K562 (cell line): ENCODE measurements at regions not wholly inside any gene's neighbourhood (a gene's known extent, or its start where the extent isn't known, plus 50 kb on each side); places are given as distances from the start of the nearest gene placed in this dataset.

Experiments used
- ATF1 ChIP-seq, 2 experiments: fragments of 450-650 bp in 1 of 2; IDR thresholded peaks; 2 replicates each; pipeline ENCODE4 v1.6.1; 2016; ENCODE audit warnings: missing compliant biosample characterization in 1 of 2, missing genetic modification characterization in 1 of 2
- CBFB ChIP-seq: sonication (generic); formaldehyde crosslinking; IDR thresholded peaks from 2 replicates; pipeline ENCODE4 v1.4.0; 2020; ENCODE audit warnings: mild to moderate bottlenecking, missing genetic modification reagents
- CEBPG ChIP-seq, 3 experiments: fragments of 200-800 bp in 1 of 3; sonication (Bioruptor generic) in 1 of 3; sonication (generic) in 1 of 3; formaldehyde crosslinking in 1 of 3; IDR thresholded peaks in 2 of 3; conservative IDR thresholded peaks in 1 of 3; 2 replicates each; pipeline versions ENCODE4 v1.6.1 to v1.8.0; 2016 to 2022; ENCODE audit warnings: missing compliant biosample characterization in 2 of 3, missing genetic modification characterization in 2 of 3, mild to moderate bottlenecking in 1 of 3, missing genetic modification reagents in 1 of 3
- CGGBP1 ChIP-seq: fragments of 250-450 bp; sonication (Bioruptor Pico); IDR thresholded peaks from 2 replicates; pipeline ENCODE4 v1.9.0; 2021; ENCODE audit warnings: mild to moderate bottlenecking
- ETV5 ChIP-seq: sonication (generic); formaldehyde crosslinking; IDR thresholded peaks from 2 replicates; pipeline ENCODE4 v1.4.0; 2020; ENCODE audit warnings: low read depth, mild to moderate bottlenecking, missing genetic modification reagents
- GTF2F1 ChIP-seq: IDR thresholded peaks from 2 replicates; pipeline ENCODE4 v1.6.1; 2011; ENCODE audit warnings: low read depth, low read length, improper control_type of control experiment
- HES1 ChIP-seq: fragments of 450-650 bp; IDR thresholded peaks from 2 replicates; pipeline ENCODE4 v1.6.1; 2016; ENCODE audit warnings: low read depth, mild to moderate bottlenecking, moderate library complexity
- HLTF ChIP-seq: fragments of 450-650 bp; IDR thresholded peaks from 2 replicates; pipeline ENCODE4 v1.6.1; 2016
- KDM4B ChIP-seq, 2 experiments: fragments of 450-650 bp in 1 of 2; sonication (generic) in 1 of 2; IDR thresholded peaks; 2 replicates each; pipeline ENCODE4 v1.6.1; 2016 to 2017; ENCODE audit warnings: borderline replicate concordance in 2 of 2, antibody characterized with exemption in 1 of 2, low read depth in 1 of 2, mild to moderate bottlenecking in 1 of 2
- KHSRP ChIP-seq: fragments of 450-650 bp; IDR thresholded peaks from 2 replicates; pipeline ENCODE4 v1.6.1; 2017
- MYNN ChIP-seq, 2 experiments: sonication (generic); formaldehyde crosslinking in 1 of 2; IDR thresholded peaks; 2 replicates each; pipeline versions ENCODE4 v1.5.0 to v1.6.1; 2016 to 2020; ENCODE audit warnings: antibody characterized with exemption in 1 of 2, missing genetic modification reagents in 1 of 2
- NCOA1 ChIP-seq: fragments of 450-650 bp; IDR thresholded peaks from 2 replicates; pipeline ENCODE4 v1.6.1; 2016; ENCODE audit warnings: low read depth
- NCOA6 ChIP-seq: fragments of 450-650 bp; IDR thresholded peaks from 2 replicates; pipeline ENCODE4 v1.6.1; 2017; ENCODE audit warnings: mild to moderate bottlenecking
- PBX2 ChIP-seq, 2 experiments: IDR thresholded peaks in 1 of 2; conservative IDR thresholded peaks in 1 of 2; 2 replicates each; pipeline ENCODE4 v1.6.1; 2016; ENCODE audit warnings: low read depth in 2 of 2, mild to moderate bottlenecking in 1 of 2, missing compliant biosample characterization in 1 of 2, missing genetic modification characterization in 1 of 2, moderate library complexity in 1 of 2
- POLR2AphosphoS5 ChIP-seq: IDR thresholded peaks from 2 replicates; pipeline ENCODE4 v1.6.1; 2011; ENCODE audit warnings: mild to moderate bottlenecking, low read depth, low read length, moderate library complexity; ENCODE audit not compliant: control insufficient read depth, insufficient read depth
- SETDB1 ChIP-seq: IDR thresholded peaks from one replicate; pipeline ENCODE4 v1.6.1; 2012; ENCODE audit warnings: low read length, control low read depth, inconsistent platforms
- SMAD1 ChIP-seq: fragments of 150-350 bp; IDR thresholded peaks from 2 replicates; pipeline ENCODE4 v1.6.1; 2014; ENCODE audit warnings: low read length, low read depth; ENCODE audit not compliant: partially characterized antibody
- SMARCA4 ChIP-seq: fragments of 450-650 bp; IDR thresholded peaks from 2 replicates; pipeline ENCODE4 v1.6.1; 2016
- SOX6 ChIP-seq: fragments of 450-650 bp; IDR thresholded peaks from 2 replicates; pipeline ENCODE4 v1.6.1; 2014; ENCODE audit warnings: mild to moderate bottlenecking
- TCF7 ChIP-seq: sonication (generic); IDR thresholded peaks from 2 replicates; pipeline ENCODE4 v1.6.1; 2016; ENCODE audit warnings: antibody characterized with exemption, borderline replicate concordance
- TEAD2 ChIP-seq: fragments of 450-650 bp; IDR thresholded peaks from 2 replicates; pipeline ENCODE4 v1.6.1; 2016; ENCODE audit warnings: missing genetic modification characterization, control low read depth, missing compliant biosample characterization
- ZBTB49 ChIP-seq: sonication (generic); formaldehyde crosslinking; IDR thresholded peaks from 2 replicates; pipeline ENCODE4 v1.8.0; 2022; ENCODE audit warnings: missing genetic modification reagents, mild to moderate bottlenecking, borderline replicate concordance
- ZNF133 ChIP-seq: fragments of 250-450 bp; sonication (Bioruptor Pico); IDR thresholded peaks from 2 replicates; pipeline ENCODE4 v1.4.0; 2020; ENCODE audit warnings: mild to moderate bottlenecking

GRCh38 chr2:145692971-145693478 is 1173.1 kb upstream of the ZEB2 start (continued):
- TF ChIP-seq ZBTB49 (CRISPR knock-in tag): peak; percentile 31; the same call in 1 of the 2 replicates
- TF ChIP-seq ZNF133 (CRISPR knock-in tag): no peak
- TF ChIP-seq PBX2 (CRISPR knock-in tag; IDR thresholded peaks at IDR 0.05; ENCODE audit: low read depth): no peak
- TF ChIP-seq PBX2 (tag; conservative IDR thresholded peaks at IDR 0.05; ENCODE audit: low read depth): peak; percentile 44
- TF ChIP-seq ETV5 (CRISPR knock-in tag): peak; percentile 25; the same call in 1 of the 2 replicates
- no peak for TF ChIP-seq KDM4B (IDR thresholded peaks at IDR 0.05; ENCODE audit: borderline replicate concordance in 2 of 2, low read depth in 1 of 2)
- no peak for TF ChIP-seq CGGBP1
- TF ChIP-seq TEAD2 (tag): peak; percentile 71; the same call in 1 of the 2 replicates
- peak; percentile 41 for TF ChIP-seq SMAD1
- peak; percentile 99 for TF ChIP-seq SMARCA4
- peak; percentile 92 for TF ChIP-seq NCOA1
- no peak for TF ChIP-seq GTF2F1
- TF ChIP-seq HES1: peak; percentile 64; the same call in 1 of the 2 replicates
- no peak for TF ChIP-seq ATF1 (CRISPR knock-in tag; IDR thresholded peaks at IDR 0.05)
- TF ChIP-seq ATF1 (tag; IDR thresholded peaks at IDR 0.05): peak; percentile 35; the same call in 1 of the 2 replicates
- TF ChIP-seq CBFB (CRISPR knock-in tag): no peak
- TF ChIP-seq SETDB1: no peak
- TF ChIP-seq NCOA6: peak; percentile 47; the same call in 1 of the 2 replicates
- peak; percentile 99 for TF ChIP-seq POLR2AphosphoS5
- peak; percentile 56; the same call in 1 of the 2 replicates for TF ChIP-seq TCF7
- peak; percentile 98 for TF ChIP-seq SOX6
- TF ChIP-seq KHSRP: no peak
- peak; percentile 90 for TF ChIP-seq CEBPG (CRISPR knock-in tag; IDR thresholded peaks at IDR 0.05)
- TF ChIP-seq CEBPG (tag; conservative IDR thresholded peaks at IDR 0.05 in 1 of 2, IDR thresholded peaks at IDR 0.05 in 1 of 2): peak; percentile 90
- TF ChIP-seq MYNN (IDR thresholded peaks at IDR 0.05): peak; percentile 75; the same call in 1 of the 2 replicates
- no peak for TF ChIP-seq MYNN (CRISPR knock-in tag; IDR thresholded peaks at IDR 0.05)
- peak; percentile 65; the same call in 1 of the 2 replicates for TF ChIP-seq HLTF
